Natural killer cell treated with Interleukin-12 subunit alpha and Interleukin-12 subunit beta and Interleukin-15 and Interleukin-18, amount 100 ng/mL, for 72 hours (primary cell): ENCODE measurements at regions not wholly inside any gene's neighbourhood (a gene's known extent, or its start where the extent isn't known, plus 50 kb on each side); places are given as distances from the start of the nearest gene placed in this dataset.

Experiments used
- ATAC-seq, 2 donors: fragments of 150-1000 bp; cut with Tn5 transposase in 1 of 2; sonication (Bioruptor Pico), chemical (Tn5 transposase) in 1 of 2; 2 replicates each; pipeline ENCODE4 v1.10.0; 2021
- DNase-seq: peaks from one replicate; pipeline ENCODE4 v3.0.0; 2022; ENCODE audit warnings: low spot score
- H3K27ac Mint-ChIP-seq, 2 donors: 1 replicate in 1 of 2; 2 replicates in 1 of 2; pipeline ENCODE4 v1.8.0; 2022; ENCODE audit warnings: mixed read lengths in 2 of 2, mild to moderate bottlenecking in 1 of 2, moderate library complexity in 1 of 2
- H3K27me3 Mint-ChIP-seq, 2 donors: 1 replicate in 1 of 2; 2 replicates in 1 of 2; pipeline ENCODE4 v1.8.0; 2022; ENCODE audit warnings: mixed read lengths in 2 of 2
- H3K36me3 Mint-ChIP-seq: one replicate; pipeline ENCODE4 v1.8.0; 2022; ENCODE audit warnings: mixed read lengths
- H3K4me1 Mint-ChIP-seq, 2 donors: 1 replicate in 1 of 2; 2 replicates in 1 of 2; pipeline ENCODE4 v1.8.0; 2022; ENCODE audit warnings: low read depth in 2 of 2, mixed read lengths in 2 of 2, mild to moderate bottlenecking in 1 of 2
- H3K4me3 Mint-ChIP-seq: one replicate; pipeline ENCODE4 v1.8.0; 2022; ENCODE audit warnings: mixed read lengths
- H3K9me3 Mint-ChIP-seq: 2 replicates; pipeline ENCODE4 v1.8.0; 2022; ENCODE audit warnings: mixed read lengths

DNA sequence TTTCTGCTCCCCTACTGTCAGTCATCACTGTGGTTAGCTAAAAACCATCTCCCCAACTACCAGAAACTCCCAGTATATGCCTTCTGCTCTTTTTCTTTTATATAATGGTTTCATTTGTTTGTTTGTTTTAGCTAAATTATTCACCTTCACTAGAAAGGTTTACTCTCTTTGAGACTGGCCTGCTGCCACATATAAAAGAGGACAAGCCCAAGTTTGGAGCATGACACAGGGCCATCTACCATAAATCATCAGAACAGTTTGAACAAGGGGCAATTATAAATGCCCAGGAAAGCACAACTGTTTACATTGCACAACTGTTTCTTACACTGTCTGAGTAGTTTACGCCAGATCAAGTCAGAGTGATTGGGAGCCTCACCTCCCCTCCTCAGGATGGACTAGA, 471.0 kb upstream of the PIK3C3 start:
- no peaks in the 10 kb centered on the region for H3K4me1 Mint-ChIP-seq
- H3K27me3 Mint-ChIP-seq: no peaks in the 10 kb centered on the region
- no peak for DNase-seq
- peaks cover 4% of the 10 kb centered on the region for H3K9me3 Mint-ChIP-seq
- no peaks in the 10 kb centered on the region for H3K36me3 Mint-ChIP-seq
- no peak overlapping the region for H3K4me3 Mint-ChIP-seq
- H3K27ac Mint-ChIP-seq: no peak overlapping the region
- ATAC-seq: no peak

DNA sequence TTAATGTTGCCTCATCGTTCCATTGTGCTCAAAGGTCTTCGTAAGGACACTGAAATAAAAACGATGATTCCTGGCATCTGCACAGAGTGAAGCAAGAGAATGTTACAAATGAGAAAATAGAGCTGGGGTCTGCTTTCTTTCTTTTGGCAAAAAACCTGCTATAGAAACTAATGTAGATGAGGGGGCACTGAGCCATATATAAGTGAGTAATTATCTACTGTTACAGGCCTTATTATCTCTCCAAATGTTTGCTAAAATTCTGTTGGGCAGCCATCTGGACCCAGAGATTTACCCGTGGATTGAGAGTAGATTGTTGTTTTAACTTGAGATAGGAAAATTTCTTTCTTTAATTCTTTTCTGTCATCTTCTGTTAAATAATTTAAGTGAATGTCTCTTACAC, 472.5 kb upstream of the PIK3C3 start:
- ATAC-seq: no peak
- peaks cover 5% of the 10 kb centered on the region for H3K9me3 Mint-ChIP-seq

GRCh38 chr18:41466436-41467160, 488.4 kb upstream of the PIK3C3 start:
- no peaks in the 10 kb centered on the region for H3K27me3 Mint-ChIP-seq
- ATAC-seq (no peak), DNase-seq (no peak)
- H3K4me3 Mint-ChIP-seq: no peak overlapping the region
- H3K9me3 Mint-ChIP-seq: peaks cover 11% of the 10 kb centered on the region
- no peak overlapping the region for H3K27ac Mint-ChIP-seq
- no peaks in the 10 kb centered on the region for H3K36me3 Mint-ChIP-seq
- H3K4me1 Mint-ChIP-seq: no peaks in the 10 kb centered on the region

More for the DNA sequence above, 472.5 kb upstream of the PIK3C3 start:
- Mint-ChIP-seq H3K36me3 (no peaks in the 10 kb centered on the region), H3K4me3 (no peak overlapping the region), H3K4me1 (no peaks in the 10 kb centered on the region), H3K27ac (no peak overlapping the region), H3K27me3 (no peaks in the 10 kb centered on the region)
- no peak for DNase-seq

DNA sequence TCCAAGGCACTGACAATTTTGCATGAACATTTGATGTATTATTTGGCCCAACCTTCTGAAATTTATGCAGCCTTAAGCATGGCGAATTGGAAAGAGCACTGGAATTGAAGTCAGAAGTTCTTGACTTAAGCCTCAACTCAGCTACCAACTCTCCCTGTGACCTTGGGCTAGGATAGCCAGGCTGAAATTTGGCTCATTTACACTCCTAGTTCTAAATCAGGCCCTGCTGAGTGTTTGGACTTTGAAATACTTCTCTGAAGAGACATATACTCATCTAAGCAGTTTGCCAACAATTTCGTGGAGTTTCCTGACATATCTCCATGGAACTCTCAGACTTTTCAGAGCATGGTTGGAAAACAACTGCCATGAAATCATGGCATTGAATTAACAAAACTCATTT, 489.6 kb upstream of the PIK3C3 start:
- Mint-ChIP-seq H3K9me3 (peaks cover 14% of the 10 kb centered on the region), H3K4me3 (no peak overlapping the region), H3K27me3 (no peaks in the 10 kb centered on the region), H3K36me3 (no peaks in the 10 kb centered on the region), H3K4me1 (no peaks in the 10 kb centered on the region), H3K27ac (no peak overlapping the region)
- ATAC-seq (no peak), DNase-seq (no peak)

- Mint-ChIP-seq H3K4me1 (no peaks in the 10 kb centered on the region), H3K36me3 (no peaks in the 10 kb centered on the region), H3K4me3 (no peak overlapping the region), H3K27ac (no peak overlapping the region), H3K9me3 (peaks cover 11% of the 10 kb centered on the region), H3K27me3 (no peaks in the 10 kb centered on the region)
- DNase-seq (no peak), ATAC-seq (no peak)
These were observed 490.8 kb upstream of the PIK3C3 start for GRCh38 chr18:41464278-41464677.

DNA sequence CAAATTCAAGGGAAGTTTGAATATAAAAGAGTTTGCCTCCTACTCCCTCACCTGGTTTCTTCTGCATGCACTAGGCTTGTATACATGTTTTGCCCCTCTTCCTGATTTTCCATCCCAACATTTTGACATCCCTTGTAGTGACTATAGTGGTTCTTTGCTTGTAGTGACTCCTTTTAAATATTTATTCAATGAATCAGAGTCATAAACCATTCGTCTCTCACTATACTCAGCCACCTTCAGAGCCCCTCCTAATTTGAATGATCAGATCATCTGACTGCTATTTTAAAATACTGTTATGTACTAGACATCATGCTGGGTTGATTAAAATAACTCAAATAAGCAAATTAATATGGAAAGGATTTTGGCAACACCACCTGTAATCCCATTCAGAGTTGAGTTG, 492.1 kb upstream of the PIK3C3 start:
- Mint-ChIP-seq H3K4me3 (no peak overlapping the region), H3K36me3 (no peaks in the 10 kb centered on the region), H3K27ac (no peak overlapping the region), H3K9me3 (peaks cover 9% of the 10 kb centered on the region), H3K27me3 (no peaks in the 10 kb centered on the region), H3K4me1 (no peaks in the 10 kb centered on the region)
- DNase-seq (no peak), ATAC-seq (no peak)

- H3K4me3 Mint-ChIP-seq: no peak overlapping the region
- H3K36me3 Mint-ChIP-seq: no peaks in the 10 kb centered on the region
- peaks cover 14% of the 10 kb centered on the region for H3K9me3 Mint-ChIP-seq
- DNase-seq (no peak), ATAC-seq (no peak)
- H3K27ac Mint-ChIP-seq: no peak overlapping the region
- H3K27me3 Mint-ChIP-seq: no peaks in the 10 kb centered on the region
- H3K4me1 Mint-ChIP-seq: no peaks in the 10 kb centered on the region
These were observed 493.9 kb upstream of the PIK3C3 start for GRCh38 chr18:41461114-41461513.

- no peak overlapping the region for H3K27ac Mint-ChIP-seq
- peaks cover 20% of the 10 kb centered on the region for H3K9me3 Mint-ChIP-seq
- ATAC-seq (no peak), DNase-seq (no peak)
- H3K36me3 Mint-ChIP-seq: no peaks in the 10 kb centered on the region
- H3K27me3 Mint-ChIP-seq: no peaks in the 10 kb centered on the region
- H3K4me3 Mint-ChIP-seq: no peak overlapping the region
- no peaks in the 10 kb centered on the region for H3K4me1 Mint-ChIP-seq
These were observed 495.4 kb upstream of the PIK3C3 start for GRCh38 chr18:41459656-41460055.

DNA sequence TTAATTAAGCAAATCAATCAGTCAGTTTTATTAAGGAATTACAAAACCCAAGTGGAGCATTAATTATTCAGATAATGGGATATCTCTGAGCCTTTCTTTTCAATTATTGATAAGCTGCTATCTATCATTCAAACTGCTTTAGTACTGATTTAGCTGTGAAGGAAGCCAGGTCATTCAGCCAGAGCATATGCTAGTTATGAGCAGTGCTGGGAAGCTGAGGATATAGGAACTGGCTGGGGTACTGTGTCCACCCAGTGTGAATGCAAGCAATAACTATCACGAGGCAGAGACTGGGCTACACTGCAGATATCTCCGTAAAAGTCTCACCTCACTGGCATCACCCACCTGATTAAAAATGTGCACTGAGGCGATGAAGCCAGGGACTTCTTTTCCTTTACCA, 496.7 kb upstream of the PIK3C3 start:
- H3K4me3 Mint-ChIP-seq: no peak overlapping the region
- no peaks in the 10 kb centered on the region for H3K36me3 Mint-ChIP-seq
- no peak overlapping the region for H3K27ac Mint-ChIP-seq
- H3K27me3 Mint-ChIP-seq: no peaks in the 10 kb centered on the region
- DNase-seq: no peak
- H3K4me1 Mint-ChIP-seq: no peaks in the 10 kb centered on the region
- no peak for ATAC-seq
- peaks cover 23% of the 10 kb centered on the region for H3K9me3 Mint-ChIP-seq

- Mint-ChIP-seq H3K9me3 (peaks cover 20% of the 10 kb centered on the region), H3K27ac (no peak overlapping the region)
- ATAC-seq: no peak
These were observed 497.2 kb upstream of the PIK3C3 start for GRCh38 chr18:41457765-41458326.

GRCh38 chr18:41456831-41457230, 498.2 kb upstream of the PIK3C3 start:
- Mint-ChIP-seq H3K4me1 (no peaks in the 10 kb centered on the region), H3K36me3 (no peaks in the 10 kb centered on the region), H3K27me3 (no peaks in the 10 kb centered on the region), H3K27ac (no peak overlapping the region), H3K9me3 (peaks cover 23% of the 10 kb centered on the region), H3K4me3 (no peak overlapping the region)
- ATAC-seq (no peak), DNase-seq (no peak)

More at GRCh38 chr18:41457765-41458326, 497.2 kb upstream of the PIK3C3 start:
- no peak for DNase-seq
- Mint-ChIP-seq H3K4me1 (no peaks in the 10 kb centered on the region), H3K27me3 (no peaks in the 10 kb centered on the region), H3K4me3 (no peak overlapping the region), H3K36me3 (no peaks in the 10 kb centered on the region)

DNA sequence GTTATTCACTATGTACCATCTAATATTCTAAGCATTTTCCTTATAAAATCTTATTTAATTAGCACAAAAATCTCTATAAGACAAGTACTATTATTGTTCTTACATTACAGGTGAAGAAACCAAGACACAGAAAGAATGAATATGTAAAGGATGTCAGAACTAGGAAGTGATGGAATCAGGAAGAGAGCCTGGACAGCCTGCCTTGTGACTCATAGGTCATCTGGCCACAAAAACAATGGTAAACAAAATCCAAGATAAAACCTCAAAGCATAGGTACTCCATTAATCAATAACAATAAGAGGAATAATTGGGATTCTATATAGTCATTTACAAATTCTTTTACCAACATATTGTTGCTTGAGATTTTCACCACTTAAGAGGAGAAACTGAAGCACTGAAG, 505.4 kb upstream of the PIK3C3 start:
- H3K36me3 Mint-ChIP-seq: no peaks in the 10 kb centered on the region
- no peak for ATAC-seq
- H3K4me3 Mint-ChIP-seq: no peak overlapping the region
- peaks cover 26% of the 10 kb centered on the region for H3K9me3 Mint-ChIP-seq
- no peaks in the 10 kb centered on the region for H3K27me3 Mint-ChIP-seq
- H3K27ac Mint-ChIP-seq: no peak overlapping the region
- no peak for DNase-seq
- no peaks in the 10 kb centered on the region for H3K4me1 Mint-ChIP-seq

GRCh38 chr18:41444943-41445342, 510.1 kb upstream of the PIK3C3 start:
- H3K9me3 Mint-ChIP-seq: peaks cover 23% of the 10 kb centered on the region
- H3K4me1 Mint-ChIP-seq: no peaks in the 10 kb centered on the region
- no peaks in the 10 kb centered on the region for H3K27me3 Mint-ChIP-seq
- no peak overlapping the region for H3K27ac Mint-ChIP-seq
- H3K4me3 Mint-ChIP-seq: no peak overlapping the region
- DNase-seq (no peak), ATAC-seq (no peak)
- peaks cover 6% of the 10 kb centered on the region for H3K36me3 Mint-ChIP-seq

DNA sequence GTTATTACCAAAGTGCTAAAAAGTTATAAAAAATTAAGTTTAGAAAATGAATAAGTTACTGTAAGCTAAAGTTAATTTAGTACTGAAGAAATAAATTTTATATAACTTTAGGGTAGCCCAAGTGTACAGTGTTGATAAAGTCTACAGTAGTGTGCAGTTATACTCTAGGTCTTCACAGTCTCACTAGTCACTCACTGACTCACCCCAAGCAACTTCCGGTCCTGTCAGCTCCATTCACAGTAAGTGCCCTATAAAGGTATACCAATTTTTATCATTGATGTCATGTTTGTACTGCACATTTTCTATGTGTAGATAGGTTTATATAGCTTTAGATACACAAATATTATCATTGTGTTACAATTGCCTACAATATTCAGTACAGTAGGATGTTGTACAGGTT, 518.3 kb upstream of the PIK3C3 start:
- DNase-seq (no peak), ATAC-seq (no peak)
- peaks cover 23% of the 10 kb centered on the region for H3K9me3 Mint-ChIP-seq
- H3K27me3 Mint-ChIP-seq: no peaks in the 10 kb centered on the region
- no peaks in the 10 kb centered on the region for H3K4me1 Mint-ChIP-seq
- H3K27ac Mint-ChIP-seq: no peak overlapping the region
- H3K36me3 Mint-ChIP-seq: peaks cover 4% of the 10 kb centered on the region
- H3K4me3 Mint-ChIP-seq: no peak overlapping the region

DNA sequence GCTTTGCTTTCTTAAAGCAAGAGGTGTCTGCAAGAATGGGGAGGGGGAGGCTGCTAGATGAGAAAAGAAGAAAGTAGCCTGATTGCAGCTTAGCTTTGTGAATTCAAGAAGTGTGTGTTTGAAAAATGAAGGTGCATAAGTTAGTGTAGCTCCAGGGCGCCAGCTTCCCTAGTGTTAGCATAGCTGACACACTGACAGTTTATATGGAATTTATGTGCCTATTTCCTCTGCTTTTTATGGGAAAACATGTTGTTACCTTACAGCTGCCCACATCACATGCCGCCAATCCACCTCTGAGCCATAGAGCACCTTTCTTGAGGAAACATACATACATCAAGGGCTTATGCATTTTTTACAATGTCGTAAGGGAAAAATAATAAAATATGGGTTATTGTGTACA, 536.4 kb upstream of the PIK3C3 start:
- no peaks in the 10 kb centered on the region for H3K4me1 Mint-ChIP-seq

More for the DNA sequence above, 536.4 kb upstream of the PIK3C3 start:
- no peak overlapping the region for H3K27ac Mint-ChIP-seq
- peaks cover 6% of the 10 kb centered on the region for H3K9me3 Mint-ChIP-seq
- H3K4me3 Mint-ChIP-seq: no peak overlapping the region
- ATAC-seq (no peak), DNase-seq (no peak)
- no peaks in the 10 kb centered on the region for H3K27me3 Mint-ChIP-seq
- H3K36me3 Mint-ChIP-seq: peaks cover 6% of the 10 kb centered on the region
